Thoracic aorta (tissue), 2 donors: ENCODE measurements at regions not wholly inside any gene's neighbourhood (a gene's known extent, or its start where the extent isn't known, plus 50 kb on each side); places are given as distances from the start of the nearest gene placed in this dataset.

Source experiments
- ATAC-seq: fragments of 150-250 bp; one replicate; pipeline ENCODE4 v1.8.0; 2017; ENCODE audit warnings: low read depth; ENCODE audit not compliant: insufficient number of reproducible peaks, low FRiP score
- DNase-seq: peaks from one replicate; pipeline ENCODE4 v3.0.0-alpha.2; 2020; ENCODE audit warnings: low spot score
- H3K27ac ChIP-seq, 2 donors: fragments of 200-600 bp; sonication (generic); 1 replicate in 1 of 2; 2 replicates in 1 of 2; pipeline ENCODE4 v1.5.1; 2016; ENCODE audit warnings: mild to moderate bottlenecking in 2 of 2, moderate library complexity in 2 of 2
- H3K27me3 ChIP-seq: fragments of 200-600 bp; sonication (generic); replicated peaks from 2 replicates; pipeline ENCODE4 v1.6.0; 2016; ENCODE audit warnings: mild to moderate bottlenecking; ENCODE audit not compliant: insufficient read depth
- H3K36me3 ChIP-seq: fragments of 200-600 bp; sonication (generic); one replicate; pipeline ENCODE4 v1.5.1; 2016
- H3K4me1 ChIP-seq, 2 donors: fragments of 200-600 bp; sonication (generic); 1 replicate in 1 of 2; 2 replicates in 1 of 2; pipeline versions ENCODE4 v1.5.1 to v1.6.0; 2016; ENCODE audit warnings: low read depth in 2 of 2, mild to moderate bottlenecking in 1 of 2; ENCODE audit not compliant: control insufficient read depth in 1 of 2
- H3K4me3 ChIP-seq: fragments of 200-600 bp; sonication (generic); 2 replicates; pipeline ENCODE4 v1.5.1; 2016; ENCODE audit warnings: mild to moderate bottlenecking
- H3K9me3 ChIP-seq: fragments of 200-600 bp; sonication (generic); 2 replicates; pipeline ENCODE4 v1.5.1; 2016
- CTCF ChIP-seq: fragments of 200-600 bp; sonication (generic); IDR thresholded peaks from one replicate; pipeline ENCODE4 v1.5.1; 2019; ENCODE audit warnings: antibody characterized with exemption

- no peaks in the 10 kb centered on the region for H3K27me3 ChIP-seq
- no peak overlapping the region for H3K4me3 ChIP-seq
- ATAC-seq = no peak
- no peak for TF ChIP-seq CTCF
- no peak overlapping the region for H3K27ac ChIP-seq
- peaks cover 6 to 18% of the 10 kb centered on the region in 2 donors for H3K4me1 ChIP-seq
- no peaks in the 10 kb centered on the region for H3K36me3 ChIP-seq
- no peaks in the 10 kb centered on the region for H3K9me3 ChIP-seq
- DNase-seq = no peak
Observed at GRCh38 chr12:67414011-67414715, 145.0 kb downstream of the CAND1 start.

GRCh38 chr12:67415473-67415872, 146.3 kb downstream of the CAND1 start:
- no peak for TF ChIP-seq CTCF
- Histone ChIP-seq H3K27ac (no peak overlapping the region), H3K36me3 (no peaks in the 10 kb centered on the region), H3K4me3 (no peak overlapping the region), H3K27me3 (no peaks in the 10 kb centered on the region), H3K9me3 (no peaks in the 10 kb centered on the region), H3K4me1 (peaks cover 6 to 12% of the 10 kb centered on the region in 2 donors)
- DNase-seq (no peak), ATAC-seq (no peak)

GRCh38 chr12:67419810-67420209, 150.7 kb downstream of the CAND1 start:
- Histone ChIP-seq H3K36me3 (no peaks in the 10 kb centered on the region), H3K27me3 (no peaks in the 10 kb centered on the region), H3K4me1 (no peaks in the 10 kb centered on the region), H3K9me3 (no peaks in the 10 kb centered on the region), H3K4me3 (no peak overlapping the region), H3K27ac (no peak overlapping the region)
- ATAC-seq = no peak
- no peak for DNase-seq
- TF ChIP-seq CTCF = no peak

- Histone ChIP-seq H3K36me3 (no peaks in the 10 kb centered on the region), H3K4me1 (no peaks in the 10 kb centered on the region), H3K9me3 (no peaks in the 10 kb centered on the region), H3K4me3 (no peak overlapping the region), H3K27ac (no peak overlapping the region), H3K27me3 (no peaks in the 10 kb centered on the region)
- ATAC-seq = no peak
- no peak for TF ChIP-seq CTCF
- no peak for DNase-seq
Observed at GRCh38 chr12:67420506-67420905, 151.3 kb downstream of the CAND1 start.

- Histone ChIP-seq H3K27ac (no peak overlapping the region), H3K9me3 (no peaks in the 10 kb centered on the region), H3K4me3 (no peak overlapping the region), H3K36me3 (no peaks in the 10 kb centered on the region), H3K27me3 (no peaks in the 10 kb centered on the region), H3K4me1 (no peaks in the 10 kb centered on the region)
- no peak for DNase-seq
- TF ChIP-seq CTCF = no peak
- ATAC-seq = no peak
Observed at GRCh38 chr12:67422081-67422480, 152.9 kb downstream of the CAND1 start.
